Spinal cord (tissue), 9 donors: ENCODE measurements at regions not wholly inside any gene's neighbourhood (a gene's known extent, or its start where the extent isn't known, plus 50 kb on each side); places are given as distances from the start of the nearest gene placed in this dataset.
A peak's percentile ranks its signal among the peaks of the same experiment; 100 is the strongest.

Source experiments
- DNase-seq, 6 donors: peaks; one replicate each; pipeline versions ENCODE4 v3.0.0 to v3.0.0-alpha.2; 2013 to 2015; ENCODE audit warnings: low spot score in 6 of 6, low read depth in 4 of 6
- H3K27ac ChIP-seq: one replicate; pipeline ENCODE4 v1.5.1; 2013; ENCODE audit warnings: low read depth, low read length, control low read depth
- H3K27me3 ChIP-seq: one replicate; pipeline ENCODE4 v1.6.1; 2013; ENCODE audit warnings: low read length; ENCODE audit not compliant: control insufficient read depth, insufficient read depth
- H3K36me3 ChIP-seq: one replicate; pipeline ENCODE4 v1.6.1; 2013; ENCODE audit warnings: low read length; ENCODE audit not compliant: control insufficient read depth, insufficient read depth
- H3K4me1 ChIP-seq: one replicate; pipeline ENCODE4 v1.6.1; 2013; ENCODE audit warnings: low read length; ENCODE audit not compliant: control insufficient read depth, insufficient read depth
- H3K4me3 ChIP-seq: one replicate; pipeline ENCODE4 v1.5.1; 2013; ENCODE audit warnings: low read depth, low read length, control low read depth
- H3K9me3 ChIP-seq: one replicate; pipeline ENCODE4 v1.6.1; 2013; ENCODE audit warnings: low read length; ENCODE audit not compliant: control insufficient read depth, insufficient read depth
- WGBS: methylation state at CpG from one replicate; pipeline ENCODE4 v1.1.5; 2013; ENCODE audit warnings: missing lambda C conversion rate; ENCODE audit not compliant: insufficient coverage; 5-methylcytosine and 5-hydroxymethylcytosine counted together
- donor health status: healthy.

DNA sequence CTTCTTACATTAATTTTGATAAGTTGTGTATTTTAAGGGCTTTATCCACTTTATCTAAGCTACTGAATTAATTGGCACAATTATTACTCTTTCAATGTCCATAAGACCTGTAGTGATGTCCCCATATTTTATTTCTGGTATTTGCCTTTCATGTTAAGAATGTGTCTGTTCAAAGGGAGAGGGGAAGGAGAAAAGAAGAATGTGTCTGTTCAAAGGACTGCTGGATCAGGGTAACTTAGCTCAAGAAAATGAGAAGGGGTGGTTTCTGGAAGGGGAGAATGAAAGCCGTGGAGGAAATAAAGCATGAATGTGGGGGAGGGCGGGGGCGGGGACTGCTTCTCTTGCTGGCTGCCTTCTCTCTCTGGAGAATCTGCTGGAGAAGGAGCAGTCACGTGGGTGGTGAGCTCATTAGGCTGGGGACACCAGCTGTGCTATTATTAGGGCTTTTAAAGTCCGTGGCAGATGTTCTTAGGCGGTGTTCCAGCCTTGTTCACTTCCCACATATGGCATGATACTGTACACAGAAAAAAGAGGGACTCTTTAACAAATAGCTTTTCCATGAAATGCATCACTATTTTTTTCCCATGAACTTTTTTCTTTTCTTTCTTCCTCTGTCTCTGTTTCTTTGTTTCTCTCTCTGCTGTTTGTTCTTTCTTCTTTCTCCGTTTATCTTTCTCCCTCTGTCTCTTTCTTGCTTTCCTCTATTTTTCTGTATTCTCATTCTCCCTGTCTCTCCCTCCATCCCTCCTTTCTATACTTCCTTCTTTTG lies 63.7 kb upstream of the ULK4 start:
- Histone ChIP-seq H3K27ac (peak overlapping the region; percentile 95), H3K36me3 (no peaks in the 10 kb centered on the region), H3K4me3 (peak overlapping the region; percentile 10), H3K9me3 (no peaks in the 10 kb centered on the region), H3K4me1 (peaks cover 23% of the 10 kb centered on the region), H3K27me3 (no peaks in the 10 kb centered on the region)
- DNase-seq = peak in 4 of 6 donors; percentile 89 to 98 (median 93)
- WGBS = 5% methylated on average over 4 of the region's 7 CpGs

DNA sequence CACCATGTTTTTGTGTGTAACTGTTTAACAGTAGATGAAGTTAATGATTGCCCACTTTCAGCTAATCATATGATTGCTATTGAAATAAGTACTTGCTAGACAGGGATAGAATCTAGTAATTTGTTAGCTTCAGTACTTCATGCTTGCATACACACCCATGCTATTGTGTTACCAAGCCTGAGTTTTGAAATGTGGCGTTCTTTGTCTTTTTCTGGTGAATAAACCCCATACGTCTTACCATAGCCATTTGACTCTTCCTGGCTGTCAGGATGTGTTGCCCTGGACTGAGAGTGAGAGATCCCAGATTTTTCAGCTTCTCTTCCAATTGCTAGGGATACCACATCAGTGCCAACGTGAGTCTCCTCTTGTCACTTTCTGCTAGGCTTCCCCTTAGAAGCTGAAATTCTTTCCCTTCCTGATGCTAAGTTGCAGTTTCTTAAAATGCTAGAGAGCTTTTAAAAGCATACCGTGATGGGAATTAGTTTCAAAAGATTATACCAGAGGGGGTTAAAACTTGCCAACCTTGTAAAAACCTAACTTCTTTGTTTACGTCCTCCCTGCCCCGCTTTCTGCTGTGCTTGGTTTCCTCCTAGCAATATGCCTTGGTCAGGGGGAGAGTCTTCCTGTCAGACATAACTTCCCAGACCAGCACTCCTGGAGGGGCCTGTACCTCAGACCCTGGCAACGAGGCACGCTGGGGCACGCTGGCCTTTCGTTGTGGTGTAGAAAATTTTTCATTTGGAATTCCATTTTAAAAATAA lies 62.9 kb upstream of the ULK4 start:
- Histone ChIP-seq H3K9me3 (no peaks in the 10 kb centered on the region), H3K27me3 (no peaks in the 10 kb centered on the region), H3K27ac (peak overlapping the region; percentile 95), H3K36me3 (no peaks in the 10 kb centered on the region), H3K4me1 (peaks cover 23% of the 10 kb centered on the region), H3K4me3 (peak overlapping the region; percentile 10)
- WGBS = no CpG with 5 or more reads among the region's 10 CpGs
- DNase-seq = peak in 3 of 6 donors; percentile 69 to 88 (median 86)

DNA sequence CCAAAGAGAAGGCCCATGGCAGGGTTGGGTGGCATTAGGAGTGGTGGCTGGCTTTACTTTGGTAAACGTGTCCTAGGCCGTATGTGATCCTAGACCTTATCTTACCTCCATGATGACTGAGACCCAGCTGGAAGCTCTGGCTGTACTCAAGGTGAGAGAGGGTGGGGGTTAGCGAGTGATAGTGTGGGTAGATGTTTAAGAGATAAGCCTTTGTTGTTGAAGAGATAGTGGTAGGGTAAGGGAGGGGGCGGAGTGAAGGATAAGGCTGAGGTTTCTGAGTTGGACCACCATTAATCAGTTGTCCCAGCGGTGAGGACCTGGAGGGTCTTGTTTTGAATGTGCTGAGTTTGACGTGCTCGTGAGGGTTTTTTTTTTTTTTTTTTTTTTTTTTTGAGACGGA lies 61.5 kb upstream of the ULK4 start:
- 100% methylated on average over 2 of the region's 8 CpGs for WGBS
- Histone ChIP-seq H3K4me3 (no peak overlapping the region), H3K36me3 (no peaks in the 10 kb centered on the region), H3K9me3 (no peaks in the 10 kb centered on the region), H3K27ac (no peak overlapping the region), H3K27me3 (no peaks in the 10 kb centered on the region), H3K4me1 (peaks cover 25% of the 10 kb centered on the region)
- DNase-seq = no peak

DNA sequence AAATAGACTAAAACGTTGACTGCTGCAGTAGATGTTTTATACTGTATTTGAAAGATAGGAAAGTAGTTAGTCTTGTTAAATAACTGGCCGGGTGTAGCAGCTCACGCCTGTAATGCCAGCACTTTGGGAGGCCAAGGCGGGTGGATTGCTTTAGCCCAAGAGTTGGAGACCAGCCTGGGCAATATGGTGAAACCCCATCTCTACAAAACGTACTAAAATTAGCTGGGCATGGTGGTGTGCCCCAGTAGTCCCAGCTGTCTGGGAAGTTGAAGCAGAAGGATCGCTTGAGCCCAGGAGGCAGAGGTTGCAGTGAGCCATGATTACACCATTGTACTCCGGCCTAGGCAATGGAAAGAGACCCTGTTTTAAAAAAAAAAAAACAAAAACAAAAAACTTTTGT lies 60.5 kb upstream of the ULK4 start:
- no peaks in the 10 kb centered on the region for H3K27me3 ChIP-seq
- no peak for DNase-seq
- 51% methylated on average over 4 of the region's 7 CpGs for WGBS
- H3K4me3 ChIP-seq = no peak overlapping the region
- H3K27ac ChIP-seq = no peak overlapping the region
- H3K36me3 ChIP-seq = no peaks in the 10 kb centered on the region
- H3K9me3 ChIP-seq = no peaks in the 10 kb centered on the region
- peaks cover 25% of the 10 kb centered on the region for H3K4me1 ChIP-seq

DNA sequence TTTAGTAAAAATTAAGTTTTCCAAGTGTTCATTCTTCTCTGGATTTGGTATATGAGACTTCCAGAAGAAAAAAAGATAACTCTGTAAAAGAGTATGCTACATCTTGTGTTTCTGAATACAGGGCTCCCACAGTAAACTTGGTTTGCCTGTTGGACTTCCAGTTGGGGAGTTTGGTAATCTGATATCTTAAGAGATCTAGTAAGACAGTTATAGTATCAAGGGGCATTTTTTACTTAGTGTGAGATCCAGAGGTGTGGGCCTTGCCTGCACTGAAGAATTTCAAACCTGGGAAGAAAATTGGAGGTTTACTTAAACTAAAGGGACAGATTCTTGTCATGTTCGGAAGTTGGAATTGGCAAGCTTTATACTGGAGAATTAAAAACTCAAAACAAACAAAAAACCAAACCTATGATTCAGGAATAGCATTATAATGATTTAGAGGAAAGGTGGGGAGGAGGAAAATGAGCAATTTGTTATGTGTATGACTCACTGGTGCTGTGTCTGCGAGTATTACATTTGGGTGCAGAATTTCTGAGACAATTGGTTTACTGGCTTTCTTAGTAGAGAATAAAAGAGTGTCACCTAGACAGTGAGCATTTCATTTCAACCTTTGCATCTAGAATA lies 58.9 kb upstream of the ULK4 start:
- no peak overlapping the region for H3K4me3 ChIP-seq
- no peaks in the 10 kb centered on the region for H3K9me3 ChIP-seq
- H3K4me1 ChIP-seq = peaks cover 20% of the 10 kb centered on the region
- DNase-seq = no peak
- H3K27ac ChIP-seq = no peak overlapping the region
- no peaks in the 10 kb centered on the region for H3K36me3 ChIP-seq
- H3K27me3 ChIP-seq = no peaks in the 10 kb centered on the region
- WGBS = no CpG with 5 or more reads among the region's 2 CpGs

DNA sequence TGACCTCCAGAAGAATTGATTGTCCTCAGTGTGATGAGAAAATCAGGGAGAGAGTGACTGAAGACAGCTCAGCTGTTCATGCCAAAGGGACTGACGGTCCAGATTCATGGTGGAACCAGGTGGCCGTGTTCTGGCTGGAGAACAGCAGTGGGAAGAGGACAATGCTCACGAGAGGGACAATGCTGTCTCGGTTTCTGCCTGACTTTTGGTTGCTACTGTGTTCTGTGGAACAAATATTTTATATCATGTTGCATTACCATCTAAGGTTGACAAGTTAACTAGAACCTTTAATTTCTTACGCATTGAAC lies 58.0 kb upstream of the ULK4 start:
- DNase-seq = no peak
- H3K27ac ChIP-seq = no peak overlapping the region
- no peaks in the 10 kb centered on the region for H3K27me3 ChIP-seq
- H3K4me1 ChIP-seq = peaks cover 25% of the 10 kb centered on the region
- no peaks in the 10 kb centered on the region for H3K36me3 ChIP-seq
- H3K9me3 ChIP-seq = no peaks in the 10 kb centered on the region
- 83% methylated on average over 3 of the region's 5 CpGs for WGBS
- H3K4me3 ChIP-seq = no peak overlapping the region

DNA sequence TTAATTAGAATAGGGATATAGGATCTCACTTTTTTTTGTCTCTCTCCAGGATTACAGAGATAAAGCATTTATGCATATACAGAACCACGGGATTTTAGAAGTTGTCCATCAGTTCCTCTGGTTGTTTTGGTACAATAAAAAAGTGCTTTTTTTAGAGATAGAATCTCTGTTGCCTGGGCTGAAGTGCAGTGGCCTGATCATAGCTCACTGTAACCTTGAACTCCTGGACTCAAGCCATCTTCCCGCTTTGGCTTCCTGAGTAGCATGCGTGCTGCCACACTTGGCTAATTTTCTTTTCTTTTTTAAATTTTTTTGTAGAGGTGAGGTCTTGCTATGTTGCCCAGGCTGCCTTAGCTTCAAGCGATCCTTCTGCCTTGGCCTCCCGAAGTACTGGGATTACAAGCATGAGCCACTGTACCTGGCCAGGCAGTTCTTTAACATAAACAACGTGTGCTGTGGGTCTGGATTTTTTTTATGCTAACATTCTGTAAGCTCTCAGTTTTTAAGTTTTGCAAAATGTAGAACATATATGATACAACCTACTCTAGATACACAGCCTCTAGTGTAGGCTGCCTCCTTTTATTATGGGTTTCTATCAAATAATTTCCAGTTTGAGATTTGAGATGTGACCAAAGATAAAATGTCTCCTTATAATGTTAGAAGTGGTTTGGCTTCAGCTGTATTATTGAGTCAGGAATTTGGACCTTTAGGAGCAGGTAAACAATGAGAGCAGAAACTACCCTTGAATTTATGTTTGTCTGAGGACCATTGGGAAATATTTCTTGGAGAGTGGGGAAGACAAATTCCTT lies 57.4 kb upstream of the ULK4 start:
- no CpG with 5 or more reads among the region's 6 CpGs for WGBS
- Histone ChIP-seq H3K9me3 (no peaks in the 10 kb centered on the region), H3K27ac (no peak overlapping the region), H3K4me3 (no peak overlapping the region), H3K27me3 (no peaks in the 10 kb centered on the region), H3K4me1 (peaks cover 26% of the 10 kb centered on the region), H3K36me3 (no peaks in the 10 kb centered on the region)
- DNase-seq = no peak

DNA sequence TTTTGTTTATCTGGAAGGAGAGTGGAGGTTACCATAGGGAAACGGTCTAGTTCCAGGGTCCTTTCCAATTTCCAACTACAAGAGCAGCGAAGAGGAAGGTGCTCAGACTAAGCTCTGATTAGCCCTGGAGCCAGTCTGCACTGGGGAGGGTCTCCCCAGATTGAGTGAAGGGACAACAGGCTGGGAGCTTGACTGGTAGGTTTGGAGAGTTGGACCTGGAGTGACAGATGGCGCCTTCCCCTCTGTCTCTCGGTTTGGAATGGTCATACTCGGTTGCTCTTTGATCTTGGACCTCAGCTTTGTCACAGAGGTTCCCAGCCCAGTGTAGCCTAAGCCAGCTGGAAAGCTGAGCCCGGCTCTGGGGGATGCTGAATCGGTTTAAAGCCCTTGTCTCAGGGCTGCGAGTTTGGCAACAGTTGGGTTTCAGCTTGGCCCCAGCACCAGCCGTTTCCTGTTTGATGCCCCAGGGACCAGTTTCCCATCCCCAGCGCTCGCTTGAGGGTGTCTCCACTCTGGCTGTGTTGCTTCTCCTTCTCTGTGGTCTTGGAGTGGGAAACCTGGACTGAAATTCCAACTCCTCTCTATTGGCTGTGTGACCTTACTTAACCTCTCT lies 53.1 kb upstream of the ULK4 start:
- peak in 2 of 6 donors; percentile 70 to 80 for DNase-seq
- 1% methylated on average over 7 of the region's 11 CpGs for WGBS
- peak overlapping the region; percentile 61 for H3K27ac ChIP-seq

DNA sequence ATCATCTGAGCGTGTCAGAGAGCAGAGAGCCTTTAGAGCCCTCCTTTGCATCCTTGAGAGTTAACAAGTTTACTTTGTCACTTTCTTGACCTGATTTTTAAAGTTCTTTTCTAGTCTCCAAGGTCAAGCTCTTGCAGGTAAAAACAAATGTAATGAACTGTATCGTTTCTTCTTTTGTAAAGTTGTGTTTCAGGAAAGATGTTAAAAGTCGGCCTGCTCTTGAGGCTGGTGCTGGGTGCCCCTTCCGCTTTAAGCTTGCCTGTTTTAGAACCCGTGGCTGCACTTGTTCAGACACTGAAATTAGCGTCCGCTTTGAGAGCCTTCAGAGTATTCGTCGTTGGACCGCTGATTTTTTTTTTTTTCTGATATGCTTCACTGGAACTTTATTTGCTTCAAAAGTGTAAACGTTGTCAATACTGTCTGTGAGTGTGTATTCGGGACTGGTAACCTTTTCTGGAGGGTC lies 52.6 kb upstream of the ULK4 start:
- Histone ChIP-seq H3K4me1 (peaks cover 21% of the 10 kb centered on the region), H3K27ac (peak overlapping the region; percentile 61), H3K9me3 (no peaks in the 10 kb centered on the region), H3K27me3 (no peaks in the 10 kb centered on the region), H3K36me3 (no peaks in the 10 kb centered on the region), H3K4me3 (peak overlapping the region; percentile 65)
- WGBS = 2% methylated on average over 9 of the region's 12 CpGs
- DNase-seq = peak in 2 of 6 donors; percentile 37 to 56

More for the DNA sequence above, 53.1 kb upstream of the ULK4 start:
- H3K36me3 ChIP-seq = no peaks in the 10 kb centered on the region
- no peaks in the 10 kb centered on the region for H3K9me3 ChIP-seq
- H3K4me1 ChIP-seq = peaks cover 21% of the 10 kb centered on the region
- no peaks in the 10 kb centered on the region for H3K27me3 ChIP-seq
- H3K4me3 ChIP-seq = peak overlapping the region; percentile 65
